HEK293T (cell line): ENCODE measurements at regions not wholly inside any gene's neighbourhood (a gene's known extent, or its start where the extent isn't known, plus 50 kb on each side); places are given as distances from the start of the nearest gene placed in this dataset.
A peak's percentile ranks its signal among the peaks of the same experiment; 100 is the strongest.

Source experiments
- ARNT ChIP-seq: fragments of 450-650 bp; IDR thresholded peaks from 2 replicates; pipeline ENCODE4 v1.6.1; 2017; ENCODE audit warnings: mild to moderate bottlenecking
- BHLHE40 ChIP-seq: fragments of 450-650 bp; IDR thresholded peaks from 2 replicates; pipeline ENCODE4 v1.6.1; 2016; ENCODE audit warnings: mild to moderate bottlenecking, moderate library complexity, borderline replicate concordance
- ELF4 ChIP-seq: fragments of 450-650 bp; IDR thresholded peaks from 2 replicates; pipeline ENCODE4 v1.6.1; 2017; ENCODE audit warnings: antibody characterized with exemption
- FOXA1 ChIP-seq: fragments of 450-650 bp; IDR thresholded peaks from 2 replicates; pipeline ENCODE4 v1.6.1; 2016; ENCODE audit warnings: mild to moderate bottlenecking
- FOXK2 ChIP-seq: fragments of 450-650 bp; IDR thresholded peaks from 2 replicates; pipeline ENCODE4 v1.6.1; 2016; ENCODE audit warnings: mild to moderate bottlenecking
- FOXM1 ChIP-seq: fragments of 450-650 bp; IDR thresholded peaks from 2 replicates; pipeline ENCODE4 v1.6.1; 2017; ENCODE audit warnings: mild to moderate bottlenecking, borderline replicate concordance
- HDGF ChIP-seq: fragments of 450-650 bp; IDR thresholded peaks from 2 replicates; pipeline ENCODE4 v1.6.1; 2017; ENCODE audit warnings: antibody characterized with exemption, borderline replicate concordance
- L3MBTL2 ChIP-seq: fragments of 450-650 bp; conservative IDR thresholded peaks from 2 replicates; pipeline ENCODE4 v1.6.1; 2016; ENCODE audit warnings: mild to moderate bottlenecking
- LEF1 ChIP-seq: fragments of 450-650 bp; IDR thresholded peaks from 2 replicates; pipeline ENCODE4 v1.6.1; 2017; ENCODE audit warnings: mild to moderate bottlenecking, borderline replicate concordance
- NFRKB ChIP-seq: fragments of 450-650 bp; IDR thresholded peaks from 2 replicates; pipeline ENCODE4 v1.6.1; 2016; ENCODE audit warnings: mild to moderate bottlenecking, moderate library complexity
- SP1 ChIP-seq: fragments of 450-650 bp; IDR thresholded peaks from 2 replicates; pipeline ENCODE4 v1.6.1; 2017
- SUZ12 ChIP-seq: fragments of 450-650 bp; IDR thresholded peaks from 2 replicates; pipeline ENCODE4 v1.6.1; 2016; ENCODE audit warnings: mild to moderate bottlenecking
- TARDBP ChIP-seq: fragments of 450-650 bp; IDR thresholded peaks from 2 replicates; pipeline ENCODE4 v1.6.1; 2016
- ZNF384 ChIP-seq: fragments of 450-650 bp; IDR thresholded peaks from 2 replicates; pipeline ENCODE4 v1.6.1; 2016

- no peak for TF ChIP-seq FOXM1
- TF ChIP-seq TARDBP: no peak
- TF ChIP-seq FOXA1: no peak
- TF ChIP-seq LEF1: no peak
- no peak for TF ChIP-seq SUZ12
- no peak for TF ChIP-seq BHLHE40
- no peak for TF ChIP-seq NFRKB
- TF ChIP-seq L3MBTL2: 0 out of 2 replicates have a peak, but pooled peaks have one; percentile 12
- TF ChIP-seq SP1: no peak
- peak; percentile 61 for TF ChIP-seq ELF4
- TF ChIP-seq ARNT: no peak
- TF ChIP-seq HDGF: 0 out of 2 replicates have a peak, but pooled peaks have one; percentile 32
- TF ChIP-seq ZNF384: no peak
- no peak for TF ChIP-seq FOXK2
Measured at GRCh38 chr6:28776269-28777146, 147.3 kb downstream of the TRIM27 start.
